Natural killer cell (primary cell): ENCODE measurements at regions not wholly inside any gene's neighbourhood (a gene's known extent, or its start where the extent isn't known, plus 50 kb on each side); places are given as distances from the start of the nearest gene placed in this dataset.

Experiments
- ATAC-seq, 3 donors: fragments of 150-1000 bp in 2 of 3; fragments of 200-7000 bp in 1 of 3; cut with Tn5 transposase; 1 replicate in 1 of 3; 2 replicates in 2 of 3; pipeline ENCODE4 v1.10.0; 2021; ENCODE audit warnings: mild to moderate bottlenecking in 2 of 3, moderate library complexity in 2 of 3
- DNase-seq, 2 donors: peaks; one replicate each; pipeline versions ENCODE4 v3.0.0 to v3.0.0-alpha.2; 2013 to 2021; ENCODE audit warnings: mixed read lengths in 1 of 2
- H3K27ac ChIP-seq: one replicate; pipeline ENCODE4 v1.5.1; 2013; ENCODE audit warnings: mild to moderate bottlenecking, low read length
- H3K27me3 ChIP-seq: one replicate; pipeline ENCODE4 v1.6.1; 2013; ENCODE audit warnings: low read length; ENCODE audit not compliant: control insufficient read depth, insufficient read depth
- H3K36me3 ChIP-seq: one replicate; pipeline ENCODE4 v1.6.1; 2013; ENCODE audit warnings: low read length; ENCODE audit not compliant: control insufficient read depth, insufficient read depth
- H3K4me1 ChIP-seq: one replicate; pipeline ENCODE4 v1.6.1; 2013; ENCODE audit warnings: low read length; ENCODE audit not compliant: control insufficient read depth, insufficient read depth
- H3K4me3 ChIP-seq: one replicate; pipeline ENCODE4 v1.5.1; 2013; ENCODE audit warnings: low read length
- H3K9me3 ChIP-seq: one replicate; pipeline ENCODE4 v1.6.1; 2013; ENCODE audit warnings: low read length; ENCODE audit not compliant: control insufficient read depth, insufficient read depth
- H3K27ac Mint-ChIP-seq, 2 donors: one replicate each; pipeline ENCODE4 v1.8.0; 2022; ENCODE audit warnings: mild to moderate bottlenecking in 2 of 2, mixed read lengths in 2 of 2, moderate library complexity in 1 of 2
- H3K27me3 Mint-ChIP-seq, 2 donors: one replicate each; pipeline ENCODE4 v1.8.0; 2022; ENCODE audit warnings: low read depth in 2 of 2, mixed read lengths in 2 of 2
- H3K36me3 Mint-ChIP-seq: one replicate; pipeline ENCODE4 v1.8.0; 2022; ENCODE audit warnings: mixed read lengths
- H3K4me1 Mint-ChIP-seq, 2 donors: one replicate each; pipeline ENCODE4 v1.8.0; 2022; ENCODE audit warnings: mixed read lengths in 2 of 2
- H3K4me3 Mint-ChIP-seq: one replicate; pipeline ENCODE4 v1.8.0; 2022; ENCODE audit warnings: mild to moderate bottlenecking, moderate library complexity, mixed read lengths
- H3K9me3 Mint-ChIP-seq, 2 donors: one replicate each; pipeline ENCODE4 v1.8.0; 2022; ENCODE audit warnings: mixed read lengths in 2 of 2
- CTCF ChIP-seq: fragments of 200-600 bp; IDR thresholded peaks from one replicate; pipeline ENCODE4 v1.8.0; 2022; ENCODE audit warnings: antibody characterized with exemption
- WGBS: methylation state at CpG from one replicate; pipeline ENCODE4 v1.1.7; 2013; ENCODE audit warnings: missing lambda C conversion rate; ENCODE audit not compliant: insufficient coverage; 5-methylcytosine and 5-hydroxymethylcytosine counted together
- intact Hi-C: fragments of 100-400 bp; cut with micrococcal nuclease; formaldehyde crosslinking; loops from one replicate; pipeline ENCODE4 v1.14.2; 2022

- Histone ChIP-seq H3K27me3 (no peaks in the 10 kb centered on the region), H3K36me3 (no peaks in the 10 kb centered on the region), H3K4me1 (no peaks in the 10 kb centered on the region), H3K4me3 (no peak overlapping the region), H3K27ac (no peak overlapping the region), H3K9me3 (peaks cover 3% of the 10 kb centered on the region)
- Mint-ChIP-seq H3K4me1 (no peaks in the 10 kb centered on the region), H3K9me3 (peaks cover 16 to 22% of the 10 kb centered on the region in 2 donors), H3K36me3 (no peaks in the 10 kb centered on the region), H3K27ac (no peak overlapping the region), H3K27me3 (no peaks in the 10 kb centered on the region), H3K4me3 (no peak overlapping the region)
- intact Hi-C loops = no loop called here
- no peak for TF ChIP-seq CTCF
- 94% methylated on average over 2 of the region's 2 CpGs for WGBS
- DNase-seq = no peak
- ATAC-seq = no peak
Measured at GRCh38 chr13:61727767-61728166, 312.1 kb upstream of the PCDH20 start.

GRCh38 chr13:61725806-61726205, 310.2 kb upstream of the PCDH20 start:
- H3K27me3 Mint-ChIP-seq = no peaks in the 10 kb centered on the region

GRCh38 chr13:61722119-61722518, 306.5 kb upstream of the PCDH20 start:
- no CpG with 5 or more reads among the region's 2 CpGs for WGBS
- Histone ChIP-seq H3K36me3 (no peaks in the 10 kb centered on the region), H3K9me3 (peaks cover 9% of the 10 kb centered on the region), H3K4me3 (no peak overlapping the region), H3K4me1 (no peaks in the 10 kb centered on the region), H3K27me3 (no peaks in the 10 kb centered on the region), H3K27ac (no peak overlapping the region)
- peaks cover 6% of the 10 kb centered on the region for H3K36me3 Mint-ChIP-seq
- no peak overlapping the region for H3K4me3 Mint-ChIP-seq
- no peaks in the 10 kb centered on the region for H3K4me1 Mint-ChIP-seq
- ATAC-seq = no peak
- no peak overlapping the region for H3K27ac Mint-ChIP-seq
- H3K9me3 Mint-ChIP-seq = peaks cover 26 to 35% of the 10 kb centered on the region in 2 donors
- no peak for TF ChIP-seq CTCF
- intact Hi-C loops = no loop called here
- H3K27me3 Mint-ChIP-seq = no peaks in the 10 kb centered on the region
- DNase-seq = no peak

More at GRCh38 chr13:61725806-61726205, 310.2 kb upstream of the PCDH20 start:
- TF ChIP-seq CTCF = no peak
- Histone ChIP-seq H3K27me3 (no peaks in the 10 kb centered on the region), H3K4me3 (no peak overlapping the region), H3K9me3 (peaks cover 9% of the 10 kb centered on the region), H3K4me1 (no peaks in the 10 kb centered on the region), H3K36me3 (no peaks in the 10 kb centered on the region), H3K27ac (no peak overlapping the region)
- H3K4me3 Mint-ChIP-seq = no peak overlapping the region
- peaks cover 20 to 23% of the 10 kb centered on the region in 2 donors for H3K9me3 Mint-ChIP-seq
- no peak for ATAC-seq
- H3K36me3 Mint-ChIP-seq = peaks cover 6% of the 10 kb centered on the region
- intact Hi-C loops = no loop called here
- H3K4me1 Mint-ChIP-seq = no peaks in the 10 kb centered on the region
- no peak overlapping the region for H3K27ac Mint-ChIP-seq
- no peak for DNase-seq

GRCh38 chr13:61712621-61713020, 297.0 kb upstream of the PCDH20 start:
- DNase-seq (no peak), ATAC-seq (no peak)
- no peaks in the 10 kb centered on the region for H3K4me1 ChIP-seq
- no peaks in the 10 kb centered on the region for H3K36me3 ChIP-seq
- H3K27me3 ChIP-seq = no peaks in the 10 kb centered on the region
- WGBS = 89% methylated on average over 1 of the region's 1 CpG
- TF ChIP-seq CTCF = no peak
- Mint-ChIP-seq H3K36me3 (peaks cover 6% of the 10 kb centered on the region), H3K27me3 (no peaks in the 10 kb centered on the region), H3K27ac (no peak overlapping the region), H3K4me1 (no peaks in the 10 kb centered on the region), H3K9me3 (peaks cover 5% of the 10 kb centered on the region in 2 donors), H3K4me3 (no peak overlapping the region)
- intact Hi-C loops = no loop called here
- H3K27ac ChIP-seq = no peak overlapping the region
- no peak overlapping the region for H3K4me3 ChIP-seq
- H3K9me3 ChIP-seq = peaks cover 6% of the 10 kb centered on the region
